Left lung (tissue), 4 donors: ENCODE measurements at regions not wholly inside any gene's neighbourhood (a gene's known extent, or its start where the extent isn't known, plus 50 kb on each side); places are given as distances from the start of the nearest gene placed in this dataset.

Source experiments
- ATAC-seq: fragments of 200-7000 bp; cut with Tn5 transposase; one replicate; pipeline ENCODE4 v1.9.1; 2020; ENCODE audit warnings: moderate library complexity
- DNase-seq, 4 donors: peaks; one replicate each; pipeline ENCODE4 v3.0.0-alpha.2; 2013 to 2020
- H3K27ac ChIP-seq, 2 donors: fragments of 200-600 bp; sonication (generic) in 1 of 2; one replicate each; pipeline versions ENCODE4 v1.5.0 to v1.8.0; 2020 to 2021
- H3K27me3 ChIP-seq, 2 donors: fragments of 200-600 bp; sonication (generic) in 1 of 2; one replicate each; pipeline versions ENCODE4 v1.5.0 to v1.8.0; 2020 to 2021
- H3K36me3 ChIP-seq, 2 donors: fragments of 200-600 bp; sonication (generic) in 1 of 2; one replicate each; pipeline versions ENCODE4 v1.5.0 to v1.8.0; 2020 to 2021
- H3K4me1 ChIP-seq, 2 donors: fragments of 200-600 bp; one replicate each; pipeline ENCODE4 v1.8.0; 2021
- H3K4me3 ChIP-seq, 2 donors: fragments of 200-600 bp; sonication (generic) in 1 of 2; one replicate each; pipeline versions ENCODE4 v1.5.0 to v1.8.0; 2020 to 2021; ENCODE audit warnings: mild to moderate bottlenecking in 1 of 2
- H3K9me3 ChIP-seq, 2 donors: fragments of 200-600 bp; sonication (generic) in 1 of 2; one replicate each; pipeline versions ENCODE4 v1.5.0 to v1.8.0; 2020 to 2021
- intact Hi-C, 2 donors: fragments of 100-400 bp; cut with DNase I; formaldehyde crosslinking; loops; one replicate each; pipeline versions ENCODE4 v1.11.2 to v1.14.2; 2022
- TF ChIP-seq, protein P1 (sequence below), 2 donors: fragments of 200-600 bp; sonication (generic) in 1 of 2; IDR thresholded peaks; one replicate each; pipeline versions ENCODE4 v1.5.0 to v1.8.0; 2021; ENCODE audit warnings: antibody characterized with exemption in 2 of 2
- donor health status: DM: no; HTN: yes; CAD: no.
- donor health status: DM: no; HTN: no; CAD: no.

DNA sequence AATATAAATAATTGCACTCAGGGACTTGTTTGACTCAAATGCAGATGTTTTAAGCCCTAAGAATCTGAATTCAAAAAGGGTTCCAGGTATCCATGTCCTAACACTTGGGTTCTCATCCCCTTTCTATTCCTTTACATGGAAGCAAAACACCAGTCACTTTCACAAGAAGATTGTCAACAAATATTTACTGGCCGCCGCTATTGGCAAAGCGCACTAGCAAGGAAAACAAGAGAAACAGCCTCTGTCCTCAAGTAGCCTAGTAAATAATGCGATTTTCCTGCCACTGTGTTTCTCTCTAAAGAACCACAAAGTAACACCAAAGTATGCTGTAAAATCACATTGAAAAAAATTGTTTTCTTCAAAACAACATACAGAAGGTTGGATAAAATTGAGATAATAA is 66.7 kb upstream of the EZH2 start:
- H3K9me3 ChIP-seq: no peaks in the 10 kb centered on the region
- ATAC-seq: no peak
- no peak for DNase-seq
- no peak overlapping the region for H3K4me3 ChIP-seq
- H3K27me3 ChIP-seq: no peaks in the 10 kb centered on the region
- no peak overlapping the region for H3K27ac ChIP-seq
- intact Hi-C loops: no loop called here
- TF ChIP-seq, protein P1, sequence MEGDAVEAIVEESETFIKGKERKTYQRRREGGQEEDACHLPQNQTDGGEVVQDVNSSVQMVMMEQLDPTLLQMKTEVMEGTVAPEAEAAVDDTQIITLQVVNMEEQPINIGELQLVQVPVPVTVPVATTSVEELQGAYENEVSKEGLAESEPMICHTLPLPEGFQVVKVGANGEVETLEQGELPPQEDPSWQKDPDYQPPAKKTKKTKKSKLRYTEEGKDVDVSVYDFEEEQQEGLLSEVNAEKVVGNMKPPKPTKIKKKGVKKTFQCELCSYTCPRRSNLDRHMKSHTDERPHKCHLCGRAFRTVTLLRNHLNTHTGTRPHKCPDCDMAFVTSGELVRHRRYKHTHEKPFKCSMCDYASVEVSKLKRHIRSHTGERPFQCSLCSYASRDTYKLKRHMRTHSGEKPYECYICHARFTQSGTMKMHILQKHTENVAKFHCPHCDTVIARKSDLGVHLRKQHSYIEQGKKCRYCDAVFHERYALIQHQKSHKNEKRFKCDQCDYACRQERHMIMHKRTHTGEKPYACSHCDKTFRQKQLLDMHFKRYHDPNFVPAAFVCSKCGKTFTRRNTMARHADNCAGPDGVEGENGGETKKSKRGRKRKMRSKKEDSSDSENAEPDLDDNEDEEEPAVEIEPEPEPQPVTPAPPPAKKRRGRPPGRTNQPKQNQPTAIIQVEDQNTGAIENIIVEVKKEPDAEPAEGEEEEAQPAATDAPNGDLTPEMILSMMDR (IDR thresholded peaks at IDR 0.05): no peak
- no peaks in the 10 kb centered on the region for H3K36me3 ChIP-seq
- no peaks in the 10 kb centered on the region for H3K4me1 ChIP-seq

DNA sequence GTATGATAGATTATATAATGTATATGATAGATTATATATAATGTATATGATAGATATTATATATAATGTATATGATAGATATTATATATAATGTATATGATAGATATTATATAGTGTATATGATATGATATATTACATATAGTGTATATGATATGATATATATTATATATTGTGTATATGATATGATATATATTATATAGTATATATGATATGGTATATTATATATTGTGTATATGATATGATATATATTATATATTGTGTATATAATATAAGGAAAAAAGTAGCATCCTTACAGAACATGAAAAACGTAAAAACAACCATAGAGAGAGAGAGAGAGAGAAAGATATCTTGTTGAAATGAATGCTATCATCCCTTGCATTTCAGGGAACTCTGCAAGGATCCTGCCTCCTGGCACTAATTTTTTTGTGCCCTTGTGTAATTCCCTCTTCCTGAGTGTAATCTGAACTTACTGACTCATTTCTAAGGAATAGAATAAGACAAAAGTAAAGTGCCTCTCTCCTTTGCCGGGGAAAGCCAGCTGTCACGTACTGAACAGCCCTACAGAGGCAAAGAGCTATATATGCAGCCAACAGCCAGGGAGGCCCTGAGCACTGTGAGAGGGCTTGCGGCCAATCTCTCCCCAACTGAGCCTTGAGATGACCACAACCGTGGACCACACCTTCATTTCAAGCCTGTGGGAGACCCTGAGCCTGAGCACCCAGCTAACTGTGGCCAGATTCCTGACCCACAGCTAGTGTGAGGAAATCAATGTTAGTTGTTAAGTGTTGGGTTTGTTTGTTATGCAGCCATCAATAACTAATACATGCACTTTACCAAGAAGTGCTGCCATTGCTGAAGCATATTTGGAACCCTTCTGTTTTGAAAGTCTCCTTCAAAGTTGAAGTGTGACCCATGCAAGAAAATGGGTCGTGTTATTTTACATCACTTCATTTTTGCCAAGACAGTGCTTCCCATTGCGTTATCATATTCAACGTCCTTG is 61.1 kb upstream of the EZH2 start:
- intact Hi-C loops: no loop called here
- peaks cover 7 to 14% of the 10 kb centered on the region in 2 donors for H3K4me1 ChIP-seq
- no peak overlapping the region for H3K27ac ChIP-seq
- no peaks in the 10 kb centered on the region for H3K9me3 ChIP-seq
- ATAC-seq: no peak
- no peaks in the 10 kb centered on the region for H3K27me3 ChIP-seq
- H3K4me3 ChIP-seq: no peak overlapping the region
- DNase-seq: no peak
- H3K36me3 ChIP-seq: no peaks in the 10 kb centered on the region
- TF ChIP-seq, protein P1 (IDR thresholded peaks at IDR 0.05): no peak

DNA sequence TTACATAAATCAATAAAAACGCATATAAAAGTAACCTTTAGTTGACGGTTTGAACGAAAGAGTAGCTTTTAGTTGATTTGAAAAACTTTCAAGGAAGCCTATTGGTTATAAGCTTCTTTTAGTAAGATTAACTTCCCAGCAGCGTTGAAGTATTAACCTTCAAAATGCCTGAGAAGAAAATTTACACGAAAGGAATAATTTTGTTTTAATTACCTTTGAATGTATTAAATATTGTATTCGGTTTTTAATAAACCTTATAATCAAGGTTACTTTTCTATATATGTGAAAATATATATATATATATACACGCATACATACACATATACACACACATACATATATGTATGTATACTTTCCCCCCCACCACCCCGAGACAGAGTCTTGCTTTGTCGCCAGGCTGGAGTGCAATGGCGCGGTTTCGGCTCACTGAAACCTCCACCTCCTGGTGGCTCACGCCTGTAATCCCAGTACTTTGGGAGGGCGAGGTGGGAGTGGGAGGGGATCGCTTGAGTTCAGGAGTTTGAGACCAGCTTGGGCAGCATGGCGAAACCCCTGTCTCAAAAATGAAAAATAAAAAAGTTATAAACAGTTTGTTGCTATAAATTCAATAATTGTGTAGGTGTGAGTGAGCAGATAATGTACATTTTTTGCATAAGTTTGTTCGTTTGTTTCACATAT is 57.6 kb upstream of the EZH2 start:
- no peaks in the 10 kb centered on the region for H3K27me3 ChIP-seq
- no peaks in the 10 kb centered on the region for H3K9me3 ChIP-seq
- H3K27ac ChIP-seq: peak overlapping the region; percentile 90 to 91
- ATAC-seq: peak; percentile 70
- H3K4me1 ChIP-seq: peaks cover 7 to 19% of the 10 kb centered on the region in 2 donors
- peak in 3 of 4 donors; percentile 60 to 85 (median 61) for DNase-seq
- TF ChIP-seq, protein P1 (IDR thresholded peaks at IDR 0.05): peak; percentile 25 to 44
- H3K36me3 ChIP-seq: no peaks in the 10 kb centered on the region
- peak overlapping the region; percentile 60 to 62 for H3K4me3 ChIP-seq
- intact Hi-C loops: no loop called here

DNA sequence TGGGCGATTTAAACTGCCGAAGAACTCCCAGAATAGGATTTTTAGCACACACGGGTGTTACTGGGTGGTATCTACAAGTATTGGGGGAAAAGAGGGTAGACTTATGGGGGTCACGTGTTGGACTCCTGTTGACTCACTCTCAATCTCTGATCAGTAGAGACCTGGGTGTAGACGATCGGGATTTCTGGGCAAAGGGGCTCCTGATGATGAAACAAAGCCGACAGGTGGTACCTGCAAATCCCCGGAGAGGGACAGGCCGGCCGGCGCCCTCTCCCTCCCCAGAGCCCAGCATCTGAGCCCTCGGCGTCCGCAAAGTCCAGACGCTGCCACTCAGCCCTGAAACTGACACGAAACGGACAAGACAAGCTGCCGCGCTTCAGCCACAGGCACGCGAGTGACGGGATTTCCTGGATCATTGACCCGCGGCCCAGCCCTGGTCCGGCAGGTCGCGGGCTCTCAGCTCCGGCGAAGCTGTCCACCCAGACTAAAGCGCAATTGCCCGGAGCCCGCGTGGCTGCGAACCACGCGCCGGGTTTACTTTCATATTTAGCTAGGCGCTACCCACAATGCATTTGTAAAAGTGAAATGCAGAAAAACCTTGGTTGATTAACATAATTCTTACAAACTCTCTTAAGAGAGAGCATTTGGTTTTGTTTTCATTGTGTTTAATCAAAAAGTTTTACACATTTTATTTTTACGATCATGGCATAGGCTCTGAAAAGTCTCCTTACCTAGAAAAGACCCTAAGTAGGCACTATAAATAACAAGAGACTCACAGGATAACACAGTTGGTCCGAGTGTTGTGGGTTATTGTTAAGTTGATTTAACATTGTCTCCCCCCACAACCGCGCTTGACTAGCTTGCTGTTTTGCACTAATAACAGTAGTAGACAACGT is 56.9 kb upstream of the EZH2 start:
- DNase-seq (peak; percentile 83 to 93 (median 88)), ATAC-seq (peak; percentile 95)
- H3K27me3 ChIP-seq: no peaks in the 10 kb centered on the region
- peak overlapping the region; percentile 90 to 91 for H3K27ac ChIP-seq
- intact Hi-C loops: no loop called here
- H3K36me3 ChIP-seq: no peaks in the 10 kb centered on the region
- peak overlapping the region; percentile 60 to 62 for H3K4me3 ChIP-seq
- H3K9me3 ChIP-seq: no peaks in the 10 kb centered on the region
- peaks cover 7 to 19% of the 10 kb centered on the region in 2 donors for H3K4me1 ChIP-seq
- TF ChIP-seq, protein P1 (IDR thresholded peaks at IDR 0.05): no peak
